Central memory CD8-positive, alpha-beta T cell (primary cell): ENCODE measurements at regions not wholly inside any gene's neighbourhood (a gene's known extent, or its start where the extent isn't known, plus 50 kb on each side); places are given as distances from the start of the nearest gene placed in this dataset.
"Not testable (repeated sequence)": the region's sequence is repeated elsewhere in the genome, so short reads cannot be mapped to it uniquely, and the experiment has no call there.

ENCODE experiments used
- ATAC-seq: fragments of 150-1000 bp; cut with Tn5 transposase; replicated peaks from 2 replicates; pipeline ENCODE4 v1.10.0; 2022; ENCODE audit warnings: mild to moderate bottlenecking, moderate FRiP score, moderate number of reproducible peaks; ENCODE audit not compliant: poor library complexity, severe bottlenecking; ENCODE audit errors: extremely low read depth
- DNase-seq, 2 donors: peaks; one replicate each; pipeline ENCODE4 v3.0.0; 2021; ENCODE audit warnings: low spot score in 2 of 2
- H3K27ac Mint-ChIP-seq: one replicate; pipeline ENCODE4 v1.8.0; 2022; ENCODE audit warnings: low read depth, mild to moderate bottlenecking, moderate library complexity, mixed read lengths
- H3K27me3 Mint-ChIP-seq: one replicate; pipeline ENCODE4 v1.8.0; 2022; ENCODE audit warnings: mixed read lengths
- H3K36me3 Mint-ChIP-seq: one replicate; pipeline ENCODE4 v1.8.0; 2022; ENCODE audit warnings: mild to moderate bottlenecking, moderate library complexity, mixed read lengths; ENCODE audit not compliant: insufficient read depth
- H3K4me1 Mint-ChIP-seq: one replicate; pipeline ENCODE4 v1.8.0; 2022; ENCODE audit warnings: mixed read lengths
- H3K4me3 Mint-ChIP-seq: one replicate; pipeline ENCODE4 v1.8.0; 2022; ENCODE audit warnings: mild to moderate bottlenecking, moderate library complexity, mixed read lengths
- H3K9me3 Mint-ChIP-seq: one replicate; pipeline ENCODE4 v1.8.0; 2022; ENCODE audit warnings: mixed read lengths

DNA sequence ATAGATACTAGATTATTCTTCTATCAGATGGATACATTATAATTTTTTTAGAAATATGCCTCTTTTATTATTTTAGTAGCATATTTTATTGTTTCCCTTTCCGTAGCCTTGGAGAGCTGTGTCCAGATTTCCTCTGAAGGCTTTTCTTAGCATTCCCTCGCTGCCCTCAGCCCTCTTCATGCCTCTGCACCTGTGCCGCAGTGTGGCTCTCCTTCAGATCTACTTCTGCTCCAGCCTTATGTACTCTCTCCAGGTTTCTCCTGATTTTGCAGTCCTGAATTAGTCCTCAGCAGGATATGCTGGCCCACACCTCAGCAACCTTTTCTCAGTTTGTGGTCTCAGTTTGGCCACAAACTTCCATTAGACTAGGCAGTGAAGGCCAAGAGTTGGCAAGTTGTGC lies 1052.0 kb downstream of the TAF11L14 start:
- Mint-ChIP-seq H3K9me3 (peaks cover 11% of the 10 kb centered on the region), H3K4me3 (no peak overlapping the region)

DNA sequence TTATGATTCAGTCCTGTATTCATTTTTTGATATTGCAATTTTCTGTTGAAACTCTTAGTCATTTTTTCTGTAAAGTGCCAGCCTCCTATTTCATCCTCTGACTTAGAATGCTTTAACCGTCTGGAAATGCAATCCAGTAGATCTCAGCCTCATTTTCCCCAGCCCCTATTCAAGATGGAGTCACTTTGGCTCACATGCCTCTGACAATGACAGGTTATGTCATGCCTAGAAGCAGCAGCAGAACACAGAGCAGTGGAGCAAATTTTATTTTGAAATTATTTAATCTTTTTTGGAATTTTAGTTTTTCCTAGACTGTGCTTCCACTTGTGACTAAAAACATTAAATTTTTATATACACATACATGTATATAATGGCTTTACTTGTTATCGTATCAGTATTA lies 1053.2 kb downstream of the TAF11L14 start:
- no peak overlapping the region for H3K27ac Mint-ChIP-seq
- ATAC-seq = no peak
- H3K4me3 Mint-ChIP-seq = no peak overlapping the region
- no peaks in the 10 kb centered on the region for H3K4me1 Mint-ChIP-seq
- DNase-seq = no peak
- peaks cover 11% of the 10 kb centered on the region for H3K9me3 Mint-ChIP-seq
- H3K36me3 Mint-ChIP-seq = no peaks in the 10 kb centered on the region
- no peaks in the 10 kb centered on the region for H3K27me3 Mint-ChIP-seq

More for the DNA sequence above, 1052.0 kb downstream of the TAF11L14 start:
- H3K27me3 Mint-ChIP-seq = no peaks in the 10 kb centered on the region
- DNase-seq (no peak), ATAC-seq (no peak)
- H3K4me1 Mint-ChIP-seq = no peaks in the 10 kb centered on the region
- no peak overlapping the region for H3K27ac Mint-ChIP-seq
- H3K36me3 Mint-ChIP-seq = no peaks in the 10 kb centered on the region

GRCh38 chr5:18699681-18700080 lies 1065.4 kb downstream of the TAF11L14 start:
- H3K4me1 Mint-ChIP-seq = peaks cover 14% of the 10 kb centered on the region
- no peak for DNase-seq
- H3K36me3 Mint-ChIP-seq = peaks cover 9% of the 10 kb centered on the region
- ATAC-seq = no peak
- no peaks in the 10 kb centered on the region for H3K27me3 Mint-ChIP-seq
- no peak overlapping the region for H3K4me3 Mint-ChIP-seq
- no peaks in the 10 kb centered on the region for H3K9me3 Mint-ChIP-seq
- peak overlapping the region; percentile 94 for H3K27ac Mint-ChIP-seq

DNA sequence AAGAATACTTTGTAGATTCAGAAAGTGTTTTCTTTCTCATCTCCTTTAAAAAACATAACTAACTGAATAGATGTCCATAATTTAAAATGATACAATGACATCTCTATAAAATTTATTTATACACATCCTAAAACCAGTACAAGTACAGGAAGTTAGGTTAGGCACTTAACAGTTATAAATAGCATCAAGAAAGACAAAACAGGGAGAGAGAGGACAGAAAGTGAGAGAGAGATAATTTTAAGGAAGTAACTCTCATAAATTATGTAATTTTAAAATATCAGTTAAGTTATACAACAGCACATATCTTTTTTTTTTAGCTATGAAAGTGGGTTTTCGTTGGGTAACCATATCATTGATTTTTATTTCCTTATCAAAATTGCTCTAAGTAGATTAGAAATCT lies 1068.6 kb downstream of the TAF11L14 start:
- Mint-ChIP-seq H3K4me1 (peaks cover 11% of the 10 kb centered on the region), H3K4me3 (no peak overlapping the region), H3K36me3 (peaks cover 6% of the 10 kb centered on the region), H3K9me3 (no peaks in the 10 kb centered on the region), H3K27ac (no peak overlapping the region), H3K27me3 (no peaks in the 10 kb centered on the region)
- ATAC-seq = no peak
- no peak for DNase-seq

GRCh38 chr5:18712936-18713485 lies 1078.8 kb downstream of the TAF11L14 start:
- Mint-ChIP-seq H3K27me3 (no peaks in the 10 kb centered on the region), H3K27ac (no peak overlapping the region), H3K36me3 (no peaks in the 10 kb centered on the region), H3K4me3 (no peak overlapping the region), H3K4me1 (no peaks in the 10 kb centered on the region), H3K9me3 (no peaks in the 10 kb centered on the region)
- DNase-seq (no peak), ATAC-seq (no peak)

GRCh38 chr5:18720002-18720401 lies 1085.7 kb downstream of the TAF11L14 start:
- DNase-seq = no peak
- H3K4me3 Mint-ChIP-seq = no peak overlapping the region

GRCh38 chr5:18732556-18733479 lies 1098.6 kb downstream of the TAF11L14 start:
- H3K4me1 Mint-ChIP-seq = peaks cover 24% of the 10 kb centered on the region
- no peak overlapping the region for H3K4me3 Mint-ChIP-seq
- ATAC-seq (no peak), DNase-seq (no peak)
- peaks cover 7% of the 10 kb centered on the region for H3K36me3 Mint-ChIP-seq
- H3K27me3 Mint-ChIP-seq = no peaks in the 10 kb centered on the region
- no peak overlapping the region for H3K27ac Mint-ChIP-seq
- H3K9me3 Mint-ChIP-seq = no peaks in the 10 kb centered on the region

More at GRCh38 chr5:18720002-18720401, 1085.7 kb downstream of the TAF11L14 start:
- H3K4me1 Mint-ChIP-seq = peaks cover 12% of the 10 kb centered on the region
- no peak overlapping the region for H3K27ac Mint-ChIP-seq
- H3K36me3 Mint-ChIP-seq = peaks cover 2% of the 10 kb centered on the region
- no peaks in the 10 kb centered on the region for H3K27me3 Mint-ChIP-seq
- ATAC-seq = no peak
- H3K9me3 Mint-ChIP-seq = no peaks in the 10 kb centered on the region

DNA sequence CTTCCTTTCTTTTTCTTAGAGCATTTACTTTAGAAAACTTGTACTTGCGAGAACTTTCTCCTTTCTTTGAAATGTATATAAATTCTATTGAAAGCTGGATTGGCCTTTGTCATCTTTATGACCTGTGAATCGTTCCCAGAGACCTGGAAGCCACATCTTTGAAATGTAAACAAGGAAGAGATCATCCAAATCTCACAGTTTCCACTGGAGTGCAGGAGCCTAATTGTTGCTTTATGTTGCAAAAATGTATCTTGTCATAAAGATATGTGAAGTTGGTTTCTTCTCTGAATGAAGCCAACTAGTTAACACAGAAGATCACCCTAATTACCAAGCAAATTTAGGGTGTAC lies 1101.8 kb downstream of the TAF11L14 start:
- ATAC-seq = no peak
- no peak overlapping the region for H3K4me3 Mint-ChIP-seq
- H3K4me1 Mint-ChIP-seq = peaks cover 37% of the 10 kb centered on the region
- H3K9me3 Mint-ChIP-seq = no peaks in the 10 kb centered on the region
- H3K27ac Mint-ChIP-seq = no peak overlapping the region
- H3K27me3 Mint-ChIP-seq = no peaks in the 10 kb centered on the region
- peaks cover 8% of the 10 kb centered on the region for H3K36me3 Mint-ChIP-seq
- no peak for DNase-seq

GRCh38 chr5:18736736-18737135 lies 1102.5 kb downstream of the TAF11L14 start:
- not testable (repeated sequence) for H3K9me3 Mint-ChIP-seq, ATAC-seq, DNase-seq, H3K27ac Mint-ChIP-seq, H3K4me3 Mint-ChIP-seq, H3K36me3 Mint-ChIP-seq, H3K27me3 Mint-ChIP-seq
- peaks cover 37% of the 10 kb centered on the region for H3K4me1 Mint-ChIP-seq

DNA sequence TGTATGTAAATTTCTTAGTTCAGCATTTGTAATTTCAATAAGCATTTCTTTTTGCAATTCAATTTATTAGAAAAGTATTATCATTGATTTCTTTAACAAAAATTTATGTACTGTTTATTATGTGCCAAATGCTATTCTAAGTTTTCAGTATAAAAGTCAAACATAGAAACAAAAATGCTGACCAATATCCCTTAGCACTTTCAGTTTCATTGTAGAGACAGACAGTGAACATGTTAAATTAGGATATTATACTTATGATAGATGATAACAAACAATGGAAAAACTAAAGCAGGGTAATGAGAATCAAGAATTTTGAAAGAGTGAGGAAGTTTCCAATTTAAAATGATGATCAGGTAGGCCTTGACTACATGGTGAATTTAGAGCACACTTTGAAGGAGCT lies 1106.0 kb downstream of the TAF11L14 start:
- ATAC-seq (no peak), DNase-seq (no peak)
- Mint-ChIP-seq H3K27me3 (no peaks in the 10 kb centered on the region), H3K4me1 (peaks cover 62% of the 10 kb centered on the region), H3K9me3 (no peaks in the 10 kb centered on the region), H3K36me3 (peaks cover 7% of the 10 kb centered on the region), H3K27ac (peak overlapping the region; percentile 76), H3K4me3 (peak overlapping the region; percentile 12)

GRCh38 chr5:18742830-18743229 lies 1108.6 kb downstream of the TAF11L14 start:
- Mint-ChIP-seq H3K9me3 (no peaks in the 10 kb centered on the region), H3K27ac (peak overlapping the region; percentile 17), H3K27me3 (no peaks in the 10 kb centered on the region), H3K4me1 (peaks cover 59% of the 10 kb centered on the region), H3K4me3 (peak overlapping the region; percentile 0), H3K36me3 (peaks cover 20% of the 10 kb centered on the region)
- DNase-seq = no peak
- no peak for ATAC-seq

GRCh38 chr5:18744441-18744840 lies 1110.2 kb downstream of the TAF11L14 start:
- H3K27ac Mint-ChIP-seq = peak overlapping the region; percentile 96
- peaks cover 20% of the 10 kb centered on the region for H3K36me3 Mint-ChIP-seq
- no peak for ATAC-seq
- H3K4me1 Mint-ChIP-seq = peaks cover 48% of the 10 kb centered on the region
- H3K4me3 Mint-ChIP-seq = peak overlapping the region; percentile 92
- H3K9me3 Mint-ChIP-seq = no peaks in the 10 kb centered on the region
- DNase-seq = no peak
- H3K27me3 Mint-ChIP-seq = no peaks in the 10 kb centered on the region
